Thoracic aorta (tissue), 2 donors: ENCODE measurements at regions not wholly inside any gene's neighbourhood (a gene's known extent, or its start where the extent isn't known, plus 50 kb on each side); places are given as distances from the start of the nearest gene placed in this dataset.
"Not testable (repeated sequence)": the region's sequence is repeated elsewhere in the genome, so short reads cannot be mapped to it uniquely, and the experiment has no call there.

Experiments
- ATAC-seq: fragments of 150-250 bp; one replicate; pipeline ENCODE4 v1.8.0; 2017; ENCODE audit warnings: low read depth; ENCODE audit not compliant: insufficient number of reproducible peaks, low FRiP score
- DNase-seq: peaks from one replicate; pipeline ENCODE4 v3.0.0-alpha.2; 2020; ENCODE audit warnings: low spot score
- H3K27ac ChIP-seq, 2 donors: fragments of 200-600 bp; sonication (generic); 1 replicate in 1 of 2; 2 replicates in 1 of 2; pipeline ENCODE4 v1.5.1; 2016; ENCODE audit warnings: mild to moderate bottlenecking in 2 of 2, moderate library complexity in 2 of 2
- H3K27me3 ChIP-seq: fragments of 200-600 bp; sonication (generic); replicated peaks from 2 replicates; pipeline ENCODE4 v1.6.0; 2016; ENCODE audit warnings: mild to moderate bottlenecking; ENCODE audit not compliant: insufficient read depth
- H3K36me3 ChIP-seq: fragments of 200-600 bp; sonication (generic); one replicate; pipeline ENCODE4 v1.5.1; 2016
- H3K4me1 ChIP-seq, 2 donors: fragments of 200-600 bp; sonication (generic); 1 replicate in 1 of 2; 2 replicates in 1 of 2; pipeline versions ENCODE4 v1.5.1 to v1.6.0; 2016; ENCODE audit warnings: low read depth in 2 of 2, mild to moderate bottlenecking in 1 of 2; ENCODE audit not compliant: control insufficient read depth in 1 of 2
- H3K4me3 ChIP-seq: fragments of 200-600 bp; sonication (generic); 2 replicates; pipeline ENCODE4 v1.5.1; 2016; ENCODE audit warnings: mild to moderate bottlenecking
- H3K9me3 ChIP-seq: fragments of 200-600 bp; sonication (generic); 2 replicates; pipeline ENCODE4 v1.5.1; 2016
- TF ChIP-seq, protein P1 (sequence below): fragments of 200-600 bp; sonication (generic); IDR thresholded peaks from one replicate; pipeline ENCODE4 v1.5.1; 2019; ENCODE audit warnings: antibody characterized with exemption

DNA sequence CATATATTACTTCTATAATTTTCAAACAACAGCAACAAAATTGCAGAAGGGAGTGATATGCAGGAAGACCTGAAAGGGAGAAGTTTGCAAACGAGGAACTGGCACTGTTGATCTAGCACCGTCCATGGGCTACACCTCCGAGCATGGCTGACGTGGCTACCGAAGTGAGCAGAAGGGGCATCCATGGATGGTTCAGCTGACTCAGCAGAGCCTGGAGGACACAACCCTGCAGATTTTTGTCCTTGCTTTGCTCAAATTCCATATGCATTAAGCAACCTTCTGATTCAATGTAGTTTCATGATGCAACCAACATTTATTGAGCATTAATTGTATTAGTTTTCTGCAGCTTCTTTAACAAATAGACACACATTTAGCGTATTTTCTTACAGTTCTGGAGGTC lies 191.2 kb downstream of the C1orf94 start:
- Histone ChIP-seq H3K27me3 (no peaks in the 10 kb centered on the region), H3K9me3 (no peaks in the 10 kb centered on the region), H3K4me1 (no peaks in the 10 kb centered on the region), H3K4me3 (no peak overlapping the region), H3K36me3 (no peaks in the 10 kb centered on the region), H3K27ac (no peak overlapping the region)
- TF ChIP-seq, protein P1, sequence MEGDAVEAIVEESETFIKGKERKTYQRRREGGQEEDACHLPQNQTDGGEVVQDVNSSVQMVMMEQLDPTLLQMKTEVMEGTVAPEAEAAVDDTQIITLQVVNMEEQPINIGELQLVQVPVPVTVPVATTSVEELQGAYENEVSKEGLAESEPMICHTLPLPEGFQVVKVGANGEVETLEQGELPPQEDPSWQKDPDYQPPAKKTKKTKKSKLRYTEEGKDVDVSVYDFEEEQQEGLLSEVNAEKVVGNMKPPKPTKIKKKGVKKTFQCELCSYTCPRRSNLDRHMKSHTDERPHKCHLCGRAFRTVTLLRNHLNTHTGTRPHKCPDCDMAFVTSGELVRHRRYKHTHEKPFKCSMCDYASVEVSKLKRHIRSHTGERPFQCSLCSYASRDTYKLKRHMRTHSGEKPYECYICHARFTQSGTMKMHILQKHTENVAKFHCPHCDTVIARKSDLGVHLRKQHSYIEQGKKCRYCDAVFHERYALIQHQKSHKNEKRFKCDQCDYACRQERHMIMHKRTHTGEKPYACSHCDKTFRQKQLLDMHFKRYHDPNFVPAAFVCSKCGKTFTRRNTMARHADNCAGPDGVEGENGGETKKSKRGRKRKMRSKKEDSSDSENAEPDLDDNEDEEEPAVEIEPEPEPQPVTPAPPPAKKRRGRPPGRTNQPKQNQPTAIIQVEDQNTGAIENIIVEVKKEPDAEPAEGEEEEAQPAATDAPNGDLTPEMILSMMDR = no peak
- no peak for DNase-seq
- no peak for ATAC-seq

GRCh38 chr1:34369701-34370455 lies 193.2 kb downstream of the C1orf94 start:
- TF ChIP-seq, protein P1 = no peak
- no peak overlapping the region for H3K4me3 ChIP-seq
- ATAC-seq (no peak), DNase-seq (no peak)
- no peaks in the 10 kb centered on the region for H3K27me3 ChIP-seq
- H3K4me1 ChIP-seq = no peaks in the 10 kb centered on the region
- H3K27ac ChIP-seq = no peak overlapping the region
- H3K36me3 ChIP-seq = no peaks in the 10 kb centered on the region
- H3K9me3 ChIP-seq = no peaks in the 10 kb centered on the region

GRCh38 chr1:34370748-34371147 lies 194.0 kb downstream of the C1orf94 start:
- Histone ChIP-seq H3K4me3 (no peak overlapping the region), H3K27ac (no peak overlapping the region), H3K27me3 (no peaks in the 10 kb centered on the region), H3K4me1 (no peaks in the 10 kb centered on the region), H3K9me3 (no peaks in the 10 kb centered on the region), H3K36me3 (no peaks in the 10 kb centered on the region)
- ATAC-seq = no peak
- DNase-seq = no peak
- TF ChIP-seq, protein P1 = no peak

GRCh38 chr1:34371179-34371578 lies 194.5 kb downstream of the C1orf94 start:
- not testable (repeated sequence) for H3K36me3 ChIP-seq, H3K27me3 ChIP-seq, H3K9me3 ChIP-seq, H3K27ac ChIP-seq, DNase-seq, H3K4me1 ChIP-seq, H3K4me3 ChIP-seq, ATAC-seq

DNA sequence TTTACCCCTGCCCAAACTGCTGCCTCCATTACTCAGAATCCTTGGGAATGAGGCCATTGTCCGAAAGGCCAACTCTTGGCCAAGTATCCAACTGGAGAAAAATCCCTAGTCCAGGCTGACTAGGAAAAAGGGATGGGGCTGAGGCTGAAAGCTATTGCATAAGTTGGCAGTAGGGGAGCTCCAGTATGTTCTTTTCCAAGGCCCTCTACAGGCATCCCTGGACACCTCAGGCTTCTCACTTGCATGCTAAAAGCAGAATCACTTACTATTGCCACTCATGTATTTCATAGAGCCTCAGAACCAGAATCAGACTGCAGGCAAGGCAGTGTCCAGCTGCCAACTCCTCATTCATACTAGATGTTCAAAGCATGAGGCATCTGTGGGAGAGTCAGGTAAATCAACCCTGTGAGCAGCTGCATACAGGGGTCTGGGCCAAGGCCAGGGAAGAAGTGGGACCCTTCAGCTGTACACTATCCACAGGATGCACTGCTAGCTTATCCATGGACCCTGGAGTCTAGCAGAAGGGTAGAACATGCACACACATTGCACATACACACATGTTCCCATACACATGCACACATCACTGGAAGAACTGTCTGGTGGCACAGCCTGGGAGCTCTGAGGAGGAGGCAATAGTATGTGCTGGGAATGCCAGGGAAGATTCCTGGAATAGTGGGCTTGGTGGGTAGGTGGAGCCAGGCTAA lies 195.3 kb downstream of the C1orf94 start:
- H3K9me3 ChIP-seq = no peaks in the 10 kb centered on the region
- no peaks in the 10 kb centered on the region for H3K4me1 ChIP-seq
- no peaks in the 10 kb centered on the region for H3K36me3 ChIP-seq
- DNase-seq = no peak
- no peaks in the 10 kb centered on the region for H3K27me3 ChIP-seq
- H3K4me3 ChIP-seq = no peak overlapping the region
- ATAC-seq = no peak
- no peak overlapping the region for H3K27ac ChIP-seq
- TF ChIP-seq, protein P1 = no peak
